GM12873 (cell line): ENCODE measurements at regions not wholly inside any gene's neighbourhood (a gene's known extent, or its start where the extent isn't known, plus 50 kb on each side); places are given as distances from the start of the nearest gene placed in this dataset.
A peak's percentile ranks its signal among the peaks of the same experiment; 100 is the strongest.

Experiments
- CTCF ChIP-seq: IDR thresholded peaks from 2 replicates; pipeline ENCODE4 v1.5.1; 2012; ENCODE audit warnings: low read depth, mild to moderate bottlenecking, moderate library complexity, low read length, control low read depth; ENCODE audit not compliant: insufficient read depth; ENCODE audit errors: missing control alignments

GRCh38 chr20:21033817-21034216 is 72.3 kb downstream of the LINC00237 start:
- TF ChIP-seq CTCF = no peak

GRCh38 chr20:21031666-21032065 is 74.5 kb downstream of the LINC00237 start:
- TF ChIP-seq CTCF = no peak

GRCh38 chr20:21029341-21029740 is 76.8 kb downstream of the LINC00237 start:
- no peak for TF ChIP-seq CTCF

GRCh38 chr20:21028921-21029320 is 77.2 kb downstream of the LINC00237 start:
- no peak for TF ChIP-seq CTCF

- no peak for TF ChIP-seq CTCF
These were observed 77.7 kb downstream of the LINC00237 start for GRCh38 chr20:21028436-21028835.

- TF ChIP-seq CTCF = peak; percentile 45
These were observed 78.6 kb downstream of the LINC00237 start for GRCh38 chr20:21027569-21027968.

GRCh38 chr20:21026951-21027350 is 79.2 kb downstream of the LINC00237 start:
- TF ChIP-seq CTCF = no peak
